ENCODE measurements at regions not wholly inside any gene's neighbourhood (a gene's known extent, or its start where the extent isn't known, plus 50 kb on each side); places are given as distances from the start of the nearest gene placed in this dataset.
"Not testable (repeated sequence)": the region's sequence is repeated elsewhere in the genome, so short reads cannot be mapped to it uniquely, and the experiment has no call there.

GRCh38 chr9:74172874-74173273 lies 324.3 kb upstream of the RORB start:
- H3K9me3 Mint-ChIP-seq = peaks cover 11% of the 10 kb centered on the region
- ChIA-PET CTCF (no interaction called here), POLR2A (no interaction called here)
- H3K9me3 ChIP-seq (ENCODE audit: control insufficient read depth in 1 of 2, insufficient read depth in 1 of 2, low read length in 2 of 2) = no peaks in the 10 kb centered on the region
- no peak for TF ChIP-seq CTCF (IDR thresholded peaks at IDR 0.05)
- H3K27me3 Mint-ChIP-seq = no peaks in the 10 kb centered on the region
- DNase-seq (no peak), ATAC-seq (ENCODE audit: poor library complexity) (no peak)
- H3K27ac ChIP-seq (ENCODE audit: low read depth in 1 of 2, low read length in 2 of 2) = no peak overlapping the region
- intact Hi-C loops (cut with DNase I, micrococcal nuclease) = no loop called here
- no peaks in the 10 kb centered on the region for H3K4me1 Mint-ChIP-seq (ENCODE audit: low read depth)
- H3K27ac Mint-ChIP-seq = no peak overlapping the region
- no peaks in the 10 kb centered on the region for H3K27me3 ChIP-seq (ENCODE audit: control insufficient read depth in 1 of 2, insufficient read depth in 2 of 2, low read length in 2 of 2)
- H3K4me1 ChIP-seq (ENCODE audit: insufficient read depth, low read length) = no peaks in the 10 kb centered on the region
- no peak overlapping the region for H3K4me3 Mint-ChIP-seq
- H3K36me3 Mint-ChIP-seq (ENCODE audit: low read depth) = no peaks in the 10 kb centered on the region
- H3K36me3 ChIP-seq (ENCODE audit: insufficient read depth, low read length) = no peaks in the 10 kb centered on the region
- H3K4me3 ChIP-seq (ENCODE audit: low read length) = no peak overlapping the region

- Histone ChIP-seq H3K4me1 (ENCODE audit: insufficient read depth, low read length) (no peaks in the 10 kb centered on the region), H3K27me3 (ENCODE audit: control insufficient read depth in 1 of 2, insufficient read depth in 2 of 2, low read length in 2 of 2) (no peaks in the 10 kb centered on the region), H3K27ac (ENCODE audit: low read depth in 1 of 2, low read length in 2 of 2) (no peak overlapping the region), H3K9me3 (ENCODE audit: control insufficient read depth in 1 of 2, insufficient read depth in 1 of 2, low read length in 2 of 2) (no peaks in the 10 kb centered on the region), H3K4me3 (ENCODE audit: low read length) (no peak overlapping the region), H3K36me3 (ENCODE audit: insufficient read depth, low read length) (no peaks in the 10 kb centered on the region)
- Mint-ChIP-seq H3K4me3 (no peak overlapping the region), H3K36me3 (ENCODE audit: low read depth) (no peaks in the 10 kb centered on the region), H3K27ac (no peak overlapping the region), H3K4me1 (ENCODE audit: low read depth) (no peaks in the 10 kb centered on the region), H3K27me3 (no peaks in the 10 kb centered on the region), H3K9me3 (peaks cover 11% of the 10 kb centered on the region)
- intact Hi-C loops (cut with DNase I, micrococcal nuclease) = no loop called here
- ChIA-PET POLR2A (no interaction called here), CTCF (no interaction called here)
- DNase-seq (no peak), ATAC-seq (ENCODE audit: poor library complexity) (no peak)
- TF ChIP-seq CTCF (IDR thresholded peaks at IDR 0.05) = no peak
Observed at GRCh38 chr9:74173284-74173683, 323.9 kb upstream of the RORB start.

- DNase-seq; H3K27ac Mint-ChIP-seq; CTCF ChIA-PET; H3K4me3 ChIP-seq (ENCODE audit: low read length); H3K4me1 Mint-ChIP-seq (ENCODE audit: low read depth); H3K4me3 Mint-ChIP-seq; intact Hi-C loops (cut with DNase I, micrococcal nuclease); H3K27me3 Mint-ChIP-seq; H3K4me1 ChIP-seq (ENCODE audit: insufficient read depth, low read length); H3K9me3 ChIP-seq (ENCODE audit: control insufficient read depth in 1 of 2, insufficient read depth in 1 of 2, low read length in 2 of 2); ATAC-seq (ENCODE audit: poor library complexity); H3K27me3 ChIP-seq (ENCODE audit: control insufficient read depth in 1 of 2, insufficient read depth in 2 of 2, low read length in 2 of 2); H3K36me3 ChIP-seq (ENCODE audit: insufficient read depth, low read length); H3K36me3 Mint-ChIP-seq (ENCODE audit: low read depth); H3K27ac ChIP-seq (ENCODE audit: low read depth in 1 of 2, low read length in 2 of 2): not testable (repeated sequence)
- POLR2A ChIA-PET = interaction anchor here (0.6 kb wide), 1 partner anchor 467 kb away, joined by 3 read pairs; no protein-coding TSS in a partner anchor
- peaks cover 13% of the 10 kb centered on the region for H3K9me3 Mint-ChIP-seq
Observed at GRCh38 chr9:74197771-74198170, 299.4 kb upstream of the RORB start.

- no peak for ATAC-seq (ENCODE audit: poor library complexity)
- H3K27ac Mint-ChIP-seq = no peak overlapping the region
- H3K36me3 ChIP-seq (ENCODE audit: insufficient read depth, low read length) = no peaks in the 10 kb centered on the region
- TF ChIP-seq CTCF (IDR thresholded peaks at IDR 0.05) = no peak
- H3K27ac ChIP-seq (ENCODE audit: low read depth in 1 of 2, low read length in 2 of 2) = no peak overlapping the region
- ChIA-PET CTCF (no interaction called here), POLR2A (no interaction called here)
- H3K27me3 Mint-ChIP-seq = no peaks in the 10 kb centered on the region
- H3K4me1 Mint-ChIP-seq (ENCODE audit: low read depth) = no peaks in the 10 kb centered on the region
- H3K27me3 ChIP-seq (ENCODE audit: control insufficient read depth in 1 of 2, insufficient read depth in 2 of 2, low read length in 2 of 2) = no peaks in the 10 kb centered on the region
- H3K9me3 ChIP-seq (ENCODE audit: control insufficient read depth in 1 of 2, insufficient read depth in 1 of 2, low read length in 2 of 2) = no peaks in the 10 kb centered on the region
- no peak overlapping the region for H3K4me3 ChIP-seq (ENCODE audit: low read length)
- no peaks in the 10 kb centered on the region for H3K36me3 Mint-ChIP-seq (ENCODE audit: low read depth)
- no peak overlapping the region for H3K4me3 Mint-ChIP-seq
- peaks cover 7% of the 10 kb centered on the region for H3K9me3 Mint-ChIP-seq
- no peak for DNase-seq
- intact Hi-C loops (cut with DNase I, micrococcal nuclease) = no loop called here
- no peaks in the 10 kb centered on the region for H3K4me1 ChIP-seq (ENCODE audit: insufficient read depth, low read length)
Observed at GRCh38 chr9:74205056-74205455, 292.1 kb upstream of the RORB start.

All from CD4-positive, alpha-beta T cell (primary cell).